ENCODE measurements at regions not wholly inside any gene's neighbourhood (a gene's known extent, or its start where the extent isn't known, plus 50 kb on each side); places are given as distances from the start of the nearest gene placed in this dataset.

- no peak for TF ChIP-seq CTCF (IDR thresholded peaks at IDR 0.05; ENCODE audit: insufficient read depth, low read length)
- no peak for DNase-seq (ENCODE audit: low read depth)
- no peak overlapping the region for H3K4me3 ChIP-seq (ENCODE audit: low read depth, low read length)
These were observed 265.0 kb upstream of the USP24 start for GRCh38 chr1:55480029-55480795.

- DNase-seq (ENCODE audit: low read depth), result peak; percentile 47
- H3K4me3 ChIP-seq (ENCODE audit: low read depth, low read length), result no peak overlapping the region
- no peak for TF ChIP-seq CTCF (IDR thresholded peaks at IDR 0.05; ENCODE audit: insufficient read depth, low read length)
These were observed 263.6 kb upstream of the USP24 start for GRCh38 chr1:55478742-55479141.

- TF ChIP-seq CTCF (IDR thresholded peaks at IDR 0.05; ENCODE audit: insufficient read depth, low read length), result no peak
- no peak overlapping the region for H3K4me3 ChIP-seq (ENCODE audit: low read depth, low read length)
- DNase-seq (ENCODE audit: low read depth), result no peak
These were observed 262.8 kb upstream of the USP24 start for GRCh38 chr1:55477953-55478352.

GRCh38 chr1:55476445-55477015, 261.4 kb upstream of the USP24 start:
- no peak for DNase-seq (ENCODE audit: low read depth)
- H3K4me3 ChIP-seq (ENCODE audit: low read depth, low read length), result no peak overlapping the region
- TF ChIP-seq CTCF (IDR thresholded peaks at IDR 0.05; ENCODE audit: insufficient read depth, low read length), result no peak

- DNase-seq (ENCODE audit: low read depth), result peak; percentile 85
- no peak overlapping the region for H3K4me3 ChIP-seq (ENCODE audit: low read depth, low read length)
- TF ChIP-seq CTCF (IDR thresholded peaks at IDR 0.05; ENCODE audit: insufficient read depth, low read length), result no peak
These were observed 259.1 kb upstream of the USP24 start for GRCh38 chr1:55474168-55474786.

GRCh38 chr1:55473661-55474060, 258.5 kb upstream of the USP24 start:
- no peak for DNase-seq (ENCODE audit: low read depth)
- TF ChIP-seq CTCF (IDR thresholded peaks at IDR 0.05; ENCODE audit: insufficient read depth, low read length), result no peak
- H3K4me3 ChIP-seq (ENCODE audit: low read depth, low read length), result no peak overlapping the region
